Neural progenitor cell (in vitro differentiated cells): ENCODE measurements at regions not wholly inside any gene's neighbourhood (a gene's known extent, or its start where the extent isn't known, plus 50 kb on each side); places are given as distances from the start of the nearest gene placed in this dataset.

ENCODE experiments used
- DNase-seq: peaks from one replicate; pipeline ENCODE4 v3.0.0-alpha.2; 2016; ENCODE audit warnings: low spot score
- H2AFZ ChIP-seq: fragments of 200-600 bp; sonication (generic); replicated peaks from 2 replicates; pipeline ENCODE4 v1.6.1; 2016; ENCODE audit warnings: antibody characterized with exemption
- H3F3A ChIP-seq: fragments of 200-600 bp; sonication (generic); 2 replicates; pipeline ENCODE4 v1.6.1; 2016; ENCODE audit warnings: antibody characterized with exemption, low read depth
- H3K27ac ChIP-seq: fragments of 200-600 bp; sonication (generic); 2 replicates; pipeline ENCODE4 v1.5.1; 2016; ENCODE audit warnings: mild to moderate bottlenecking
- H3K27me3 ChIP-seq: fragments of 200-600 bp; sonication (generic); 2 replicates; pipeline ENCODE4 v1.6.1; 2016; ENCODE audit warnings: mild to moderate bottlenecking, moderate library complexity
- H3K36me3 ChIP-seq: fragments of 200-600 bp; sonication (generic); 2 replicates; pipeline ENCODE4 v1.5.1; 2016
- H3K4me1 ChIP-seq: fragments of 200-600 bp; sonication (generic); 2 replicates; pipeline ENCODE4 v1.6.1; 2016; ENCODE audit warnings: mixed run types
- H3K4me2 ChIP-seq: fragments of 200-600 bp; sonication (generic); 2 replicates; pipeline ENCODE4 v1.6.1; 2016
- H3K4me3 ChIP-seq: fragments of 200-600 bp; sonication (generic); 2 replicates; pipeline ENCODE4 v1.5.1; 2016
- H3K79me2 ChIP-seq: fragments of 200-600 bp; sonication (generic); 2 replicates; pipeline ENCODE4 v1.6.1; 2016; ENCODE audit warnings: low read depth
- H3K9ac ChIP-seq: fragments of 200-600 bp; sonication (generic); 2 replicates; pipeline ENCODE4 v1.6.1; 2016
- H3K9me3 ChIP-seq: fragments of 200-600 bp; sonication (generic); 2 replicates; pipeline ENCODE4 v1.5.1; 2016; ENCODE audit warnings: low read depth
- H4K20me1 ChIP-seq: fragments of 200-600 bp; sonication (generic); 2 replicates; pipeline ENCODE4 v1.6.1; 2016; ENCODE audit warnings: low read depth
- H3K27ac Mint-ChIP-seq: 3 replicates; pipeline ENCODE4 v1.8.0; 2021; ENCODE audit warnings: mixed read lengths
- H3K27me3 Mint-ChIP-seq: 2 replicates; pipeline ENCODE4 v1.8.0; 2022; ENCODE audit warnings: low read depth, mild to moderate bottlenecking, inconsistent platforms, moderate library complexity, mixed read lengths; ENCODE audit not compliant: insufficient read depth
- H3K36me3 Mint-ChIP-seq: 3 replicates; pipeline ENCODE4 v1.8.0; 2021; ENCODE audit warnings: mixed read lengths
- H3K4me1 Mint-ChIP-seq: 3 replicates; pipeline ENCODE4 v1.8.0; 2021; ENCODE audit warnings: mixed read lengths
- H3K4me3 Mint-ChIP-seq: 3 replicates; pipeline ENCODE4 v1.8.0; 2021; ENCODE audit warnings: mild to moderate bottlenecking, moderate library complexity, mixed read lengths
- H3K9me3 Mint-ChIP-seq: 3 replicates; pipeline ENCODE4 v1.8.0; 2020; ENCODE audit warnings: mixed read lengths
- EZH2 ChIP-seq: fragments of 200-600 bp; sonication (generic); IDR thresholded peaks from 2 replicates; pipeline ENCODE4 v1.6.1; 2017; ENCODE audit warnings: antibody characterized with exemption, mild to moderate bottlenecking, moderate library complexity
- EZH2phosphoT487 ChIP-seq: fragments of 200-600 bp; sonication (generic); IDR thresholded peaks from 2 replicates; pipeline ENCODE4 v1.6.1; 2017; ENCODE audit warnings: antibody characterized with exemption
- TF ChIP-seq, protein P1 (sequence below): fragments of 200-600 bp; sonication (generic); IDR thresholded peaks from 2 replicates; pipeline ENCODE4 v1.5.1; 2017; ENCODE audit warnings: antibody characterized with exemption, mild to moderate bottlenecking

DNA sequence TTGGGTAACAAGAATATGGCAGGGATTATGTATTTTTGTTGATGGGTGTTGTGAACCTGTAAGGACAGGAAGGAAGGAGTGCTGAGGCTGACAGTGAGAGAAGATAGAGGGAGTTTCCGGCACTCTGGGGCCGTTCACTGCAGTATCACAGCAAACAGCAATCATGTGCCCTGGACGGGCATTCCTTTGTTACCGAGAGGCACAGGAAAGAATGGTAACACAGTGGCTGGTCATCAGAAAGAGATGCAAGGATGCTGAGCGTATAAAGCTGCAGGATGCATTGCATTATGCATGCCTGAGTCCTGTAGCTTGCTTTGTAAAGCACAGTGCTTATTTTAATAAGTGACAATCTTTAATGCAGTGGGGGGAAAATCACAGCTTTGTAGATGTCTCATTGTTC lies 286.8 kb downstream of the RPS24 start:
- no peak overlapping the region for H3K4me2 ChIP-seq
- no peaks in the 10 kb centered on the region for H3K27me3 ChIP-seq
- H3F3A ChIP-seq = no peaks in the 10 kb centered on the region
- H3K9me3 ChIP-seq = peaks cover 5% of the 10 kb centered on the region
- H2AFZ ChIP-seq = no peak overlapping the region
- no peaks in the 10 kb centered on the region for H3K79me2 ChIP-seq
- H3K36me3 ChIP-seq = no peaks in the 10 kb centered on the region
- Mint-ChIP-seq H3K4me3 (no peak overlapping the region), H3K9me3 (peaks cover 21% of the 10 kb centered on the region), H3K4me1 (peaks cover 37% of the 10 kb centered on the region), H3K36me3 (no peaks in the 10 kb centered on the region), H3K27ac (peak overlapping the region; percentile 50), H3K27me3 (peaks cover 17% of the 10 kb centered on the region)
- DNase-seq = no peak
- no peak overlapping the region for H3K4me3 ChIP-seq
- no peaks in the 10 kb centered on the region for H4K20me1 ChIP-seq
- TF ChIP-seq, protein P1, sequence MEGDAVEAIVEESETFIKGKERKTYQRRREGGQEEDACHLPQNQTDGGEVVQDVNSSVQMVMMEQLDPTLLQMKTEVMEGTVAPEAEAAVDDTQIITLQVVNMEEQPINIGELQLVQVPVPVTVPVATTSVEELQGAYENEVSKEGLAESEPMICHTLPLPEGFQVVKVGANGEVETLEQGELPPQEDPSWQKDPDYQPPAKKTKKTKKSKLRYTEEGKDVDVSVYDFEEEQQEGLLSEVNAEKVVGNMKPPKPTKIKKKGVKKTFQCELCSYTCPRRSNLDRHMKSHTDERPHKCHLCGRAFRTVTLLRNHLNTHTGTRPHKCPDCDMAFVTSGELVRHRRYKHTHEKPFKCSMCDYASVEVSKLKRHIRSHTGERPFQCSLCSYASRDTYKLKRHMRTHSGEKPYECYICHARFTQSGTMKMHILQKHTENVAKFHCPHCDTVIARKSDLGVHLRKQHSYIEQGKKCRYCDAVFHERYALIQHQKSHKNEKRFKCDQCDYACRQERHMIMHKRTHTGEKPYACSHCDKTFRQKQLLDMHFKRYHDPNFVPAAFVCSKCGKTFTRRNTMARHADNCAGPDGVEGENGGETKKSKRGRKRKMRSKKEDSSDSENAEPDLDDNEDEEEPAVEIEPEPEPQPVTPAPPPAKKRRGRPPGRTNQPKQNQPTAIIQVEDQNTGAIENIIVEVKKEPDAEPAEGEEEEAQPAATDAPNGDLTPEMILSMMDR = no peak
- TF ChIP-seq EZH2 (no peak), EZH2phosphoT487 (no peak)
- H3K9ac ChIP-seq = no peak overlapping the region
- H3K27ac ChIP-seq = no peak overlapping the region
- peaks cover 4% of the 10 kb centered on the region for H3K4me1 ChIP-seq

DNA sequence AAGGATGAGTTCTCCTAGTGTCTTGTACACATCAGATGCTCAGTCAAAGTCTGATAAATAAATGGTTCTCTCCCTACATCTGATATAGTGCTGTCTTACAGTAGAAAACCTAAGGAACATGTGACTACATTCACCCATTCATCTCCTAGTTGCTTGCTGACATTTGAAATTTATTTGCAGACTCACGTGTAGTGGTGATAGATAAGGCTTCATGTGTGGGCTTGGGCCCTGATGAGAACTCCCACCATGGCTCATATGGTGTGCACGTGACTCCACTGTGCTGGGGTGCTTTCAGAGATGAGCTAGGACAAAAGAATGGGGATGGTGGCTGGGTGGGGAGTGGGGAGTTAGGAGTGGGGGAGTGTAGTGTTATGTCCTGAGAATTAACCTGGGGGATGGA lies 287.3 kb downstream of the RPS24 start:
- Mint-ChIP-seq H3K4me3 (no peak overlapping the region), H3K9me3 (peaks cover 25% of the 10 kb centered on the region), H3K4me1 (peaks cover 36% of the 10 kb centered on the region), H3K36me3 (no peaks in the 10 kb centered on the region), H3K27ac (no peak overlapping the region), H3K27me3 (peaks cover 12% of the 10 kb centered on the region)
- no peak for DNase-seq
- peaks cover 4% of the 10 kb centered on the region for H3K4me1 ChIP-seq
- H2AFZ ChIP-seq = no peak overlapping the region
- peaks cover 5% of the 10 kb centered on the region for H3K9me3 ChIP-seq
- no peaks in the 10 kb centered on the region for H3K36me3 ChIP-seq
- no peaks in the 10 kb centered on the region for H3K79me2 ChIP-seq
- no peak overlapping the region for H3K4me3 ChIP-seq
- H3K4me2 ChIP-seq = no peak overlapping the region
- H3K27me3 ChIP-seq = no peaks in the 10 kb centered on the region
- H3F3A ChIP-seq = no peaks in the 10 kb centered on the region
- TF ChIP-seq EZH2 (no peak), EZH2phosphoT487 (no peak)
- TF ChIP-seq, protein P1 = no peak
- no peak overlapping the region for H3K27ac ChIP-seq
- H4K20me1 ChIP-seq = no peaks in the 10 kb centered on the region
- H3K9ac ChIP-seq = no peak overlapping the region

DNA sequence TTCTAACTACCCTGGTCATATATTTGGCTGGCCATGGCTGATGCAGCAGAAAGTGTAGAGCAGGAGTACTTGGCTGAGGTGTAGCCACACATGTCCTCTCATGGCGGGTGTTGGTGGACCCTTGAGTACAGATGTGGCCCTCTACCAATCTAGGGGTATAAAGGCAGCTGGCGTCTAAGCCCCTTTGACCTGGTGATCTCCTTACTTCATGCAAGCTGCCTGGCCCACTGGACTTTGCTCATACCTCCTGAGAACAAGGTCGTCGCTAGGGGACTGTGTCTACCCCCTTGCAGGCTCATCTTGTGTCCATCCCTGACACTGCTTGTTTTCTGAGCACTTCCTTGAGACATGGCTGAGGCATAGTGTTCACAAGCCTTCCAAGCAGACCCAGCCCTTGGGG lies 287.8 kb downstream of the RPS24 start:
- TF ChIP-seq EZH2phosphoT487 = no peak
- TF ChIP-seq EZH2 = no peak
- TF ChIP-seq, protein P1 = no peak
- peaks cover 31% of the 10 kb centered on the region for H3K4me1 Mint-ChIP-seq
- H3F3A ChIP-seq = no peaks in the 10 kb centered on the region
- H3K4me2 ChIP-seq = no peak overlapping the region
- H4K20me1 ChIP-seq = no peaks in the 10 kb centered on the region
- no peaks in the 10 kb centered on the region for H3K27me3 ChIP-seq
- H3K9me3 Mint-ChIP-seq = peaks cover 30% of the 10 kb centered on the region
- H3K36me3 Mint-ChIP-seq = no peaks in the 10 kb centered on the region
- peaks cover 14% of the 10 kb centered on the region for H3K27me3 Mint-ChIP-seq
- no peak overlapping the region for H3K27ac ChIP-seq
- H3K4me3 ChIP-seq = no peak overlapping the region
- no peak for DNase-seq
- no peak overlapping the region for H2AFZ ChIP-seq
- H3K4me3 Mint-ChIP-seq = no peak overlapping the region
- H3K4me1 ChIP-seq = peaks cover 1% of the 10 kb centered on the region
- H3K27ac Mint-ChIP-seq = no peak overlapping the region
- H3K36me3 ChIP-seq = peaks cover 3% of the 10 kb centered on the region
- H3K79me2 ChIP-seq = no peaks in the 10 kb centered on the region
- no peak overlapping the region for H3K9ac ChIP-seq
- H3K9me3 ChIP-seq = peaks cover 9% of the 10 kb centered on the region
